HG03432 (cell line): ENCODE measurements at regions not wholly inside any gene's neighbourhood (a gene's known extent, or its start where the extent isn't known, plus 50 kb on each side); places are given as distances from the start of the nearest gene placed in this dataset.
A peak's percentile ranks its signal among the peaks of the same experiment; 100 is the strongest.

Experiments
- ATAC-seq: cut with Tn5 transposase; IDR thresholded peaks from one replicate; pipeline ENCODE4 v1.9.1; 2021; ENCODE audit warnings: mild to moderate bottlenecking, moderate library complexity; ENCODE audit not compliant: unreplicated experiment

DNA sequence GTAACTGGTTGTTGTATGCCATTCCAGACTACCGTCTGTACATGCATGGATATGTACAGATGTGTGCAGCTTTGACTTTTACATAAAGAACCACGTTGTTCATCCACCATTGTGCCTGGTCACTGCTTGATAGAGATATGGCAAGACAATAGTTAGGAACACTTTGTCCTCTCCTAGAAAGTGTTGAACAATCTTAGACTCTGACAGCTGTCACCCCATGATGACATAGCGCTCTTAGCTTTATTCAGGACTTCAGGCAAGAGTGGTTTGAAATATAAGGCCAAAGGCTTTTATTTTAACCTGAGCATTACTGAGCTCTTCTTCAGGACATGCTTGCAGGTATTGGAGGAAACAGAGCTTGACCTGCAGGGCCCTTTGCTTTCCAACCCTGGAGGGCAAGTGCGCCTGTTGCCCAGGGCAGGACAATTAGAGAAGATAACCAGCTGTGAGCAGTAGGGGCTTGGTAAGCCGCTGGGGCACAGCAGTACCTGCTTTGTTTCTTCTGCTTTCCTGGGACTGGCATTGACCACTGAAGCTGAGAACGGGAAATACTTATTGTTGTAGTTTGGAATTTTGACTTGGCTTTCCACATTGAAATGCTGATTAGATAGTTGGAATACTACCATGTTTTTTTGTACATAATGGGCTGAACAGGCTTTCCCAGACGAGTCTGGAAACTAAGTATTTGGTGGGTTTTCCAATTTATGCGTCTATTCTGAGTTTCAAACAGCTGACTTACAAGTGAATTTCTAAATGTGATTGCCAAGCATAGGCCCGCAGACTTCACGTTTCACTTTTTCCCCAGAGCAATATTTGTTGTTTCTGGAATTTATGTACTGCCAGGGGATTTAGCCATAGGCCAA, 51.1 kb downstream of the GARRE1 start:
- no peak for ATAC-seq

DNA sequence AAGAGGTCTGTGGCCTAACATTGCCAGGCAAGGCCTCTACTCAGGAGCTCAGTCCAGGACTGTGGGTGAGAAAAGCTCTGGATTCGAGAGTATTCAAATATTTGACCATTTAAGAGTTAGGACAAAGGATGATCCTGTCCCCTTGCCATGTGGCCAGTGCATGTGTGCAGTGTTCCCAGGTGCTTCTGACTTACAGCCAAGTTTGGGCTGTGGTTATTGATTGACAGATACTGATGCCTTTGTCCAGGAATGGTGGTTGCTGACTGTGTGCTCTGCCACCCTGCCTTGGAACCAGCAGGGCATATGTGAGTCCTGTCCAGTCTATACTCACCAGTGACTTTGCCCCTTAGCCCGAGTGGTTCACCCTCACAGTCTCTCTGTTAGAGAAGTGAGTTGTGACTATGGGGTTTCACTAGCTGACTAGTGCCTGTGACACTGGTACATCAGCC, 51.9 kb downstream of the GARRE1 start:
- ATAC-seq: no peak

DNA sequence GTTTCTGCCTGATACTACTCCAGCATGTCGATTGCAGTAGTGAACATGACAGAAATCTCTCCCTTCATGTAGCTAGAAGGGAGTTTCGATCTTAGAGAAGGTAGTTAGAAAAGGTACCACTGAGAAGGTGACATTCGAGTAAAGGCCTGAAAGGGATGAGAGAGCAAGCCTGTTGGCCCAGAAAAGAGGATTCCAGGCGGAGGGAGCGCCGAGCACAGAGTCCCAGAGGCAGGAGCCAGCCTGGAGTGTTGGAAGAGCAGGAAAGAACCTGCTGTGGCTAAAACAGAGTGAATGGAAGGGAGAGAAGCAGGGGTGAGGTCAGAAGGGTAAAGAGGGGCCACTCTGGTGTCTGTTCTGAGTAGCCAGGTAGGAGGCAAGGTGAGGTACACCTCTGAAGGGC, 52.5 kb downstream of the GARRE1 start:
- ATAC-seq: no peak

DNA sequence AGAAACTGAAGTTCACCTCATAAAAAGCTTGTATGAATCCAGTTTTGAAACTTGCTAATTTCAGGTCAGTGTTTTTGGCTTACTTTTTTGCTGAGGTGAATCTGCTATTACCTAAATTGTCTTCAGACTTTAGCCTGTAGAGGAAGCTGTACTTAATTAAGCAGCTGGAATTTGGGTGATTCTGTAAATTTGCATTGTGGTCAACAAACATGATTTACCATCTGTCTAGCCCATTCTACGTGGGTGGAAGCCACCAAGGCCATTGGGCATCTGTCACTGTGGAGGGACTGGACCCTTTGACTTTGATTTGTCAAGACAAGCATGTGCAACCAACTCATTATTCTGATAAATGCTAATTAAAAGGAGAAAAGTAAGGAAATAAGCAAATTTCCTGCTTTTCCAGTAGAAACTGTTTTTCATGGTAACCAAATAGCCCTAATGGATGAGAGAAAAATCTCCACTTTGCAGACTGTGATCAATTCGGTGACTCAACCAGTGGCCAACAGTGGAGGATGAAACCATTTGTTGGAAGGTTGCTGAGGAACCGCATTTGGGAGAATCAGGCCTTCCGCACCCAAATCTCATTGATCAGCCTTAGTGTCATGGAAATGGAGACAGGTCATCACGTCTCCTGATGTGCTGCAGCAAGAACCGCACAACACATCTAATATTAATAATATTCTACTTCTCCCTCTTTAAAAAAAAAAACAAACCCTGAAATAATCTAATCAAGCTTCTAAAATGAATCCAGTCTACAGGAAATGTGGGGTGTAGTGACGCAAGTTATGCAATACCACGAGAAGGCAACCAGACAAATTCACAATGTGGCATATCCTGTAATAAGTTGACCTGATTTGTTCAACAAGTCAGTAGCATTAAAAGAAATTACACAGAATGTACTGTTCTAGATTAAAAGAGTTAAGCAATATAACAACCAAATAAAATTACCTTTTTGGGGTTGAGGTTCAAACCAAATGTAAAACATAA, 54.3 kb downstream of the GARRE1 start:
- ATAC-seq: no peak

DNA sequence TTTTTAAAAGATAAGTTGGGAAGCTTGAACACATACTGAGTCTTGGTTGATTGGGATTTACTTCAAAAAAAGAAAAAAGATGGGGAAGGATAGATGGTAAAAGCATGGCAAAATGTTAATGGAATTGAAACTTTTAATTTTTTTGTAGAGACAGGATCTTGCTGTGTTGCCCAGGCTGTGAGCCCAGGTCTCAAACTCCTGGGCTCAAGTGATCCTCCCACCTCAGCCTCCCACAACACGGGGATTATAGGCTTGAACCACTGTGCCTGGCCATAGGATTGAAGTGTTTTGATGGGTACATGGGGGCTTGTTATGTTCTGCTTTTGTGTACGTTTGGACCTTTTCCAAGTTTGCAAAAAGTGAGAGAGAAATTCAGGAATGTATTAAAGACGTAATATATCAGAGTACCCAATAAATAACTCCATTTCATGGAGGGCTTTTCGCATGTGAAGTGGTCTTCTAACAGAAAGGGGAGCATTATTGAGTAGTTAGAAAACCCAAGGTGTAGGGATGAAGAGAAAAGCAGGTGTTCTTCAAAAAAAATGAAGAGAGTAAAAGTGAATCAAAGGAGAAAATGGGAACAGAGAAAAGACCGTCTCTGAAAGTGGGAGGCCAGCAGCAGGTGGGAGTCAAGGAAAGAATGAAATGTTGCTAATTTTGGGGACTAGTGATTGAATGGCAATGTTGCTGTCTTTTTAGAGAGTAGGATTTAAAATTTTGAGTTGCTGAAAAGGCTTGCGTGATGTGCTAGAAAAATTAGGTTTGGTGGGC, 55.2 kb downstream of the GARRE1 start:
- ATAC-seq: no peak

DNA sequence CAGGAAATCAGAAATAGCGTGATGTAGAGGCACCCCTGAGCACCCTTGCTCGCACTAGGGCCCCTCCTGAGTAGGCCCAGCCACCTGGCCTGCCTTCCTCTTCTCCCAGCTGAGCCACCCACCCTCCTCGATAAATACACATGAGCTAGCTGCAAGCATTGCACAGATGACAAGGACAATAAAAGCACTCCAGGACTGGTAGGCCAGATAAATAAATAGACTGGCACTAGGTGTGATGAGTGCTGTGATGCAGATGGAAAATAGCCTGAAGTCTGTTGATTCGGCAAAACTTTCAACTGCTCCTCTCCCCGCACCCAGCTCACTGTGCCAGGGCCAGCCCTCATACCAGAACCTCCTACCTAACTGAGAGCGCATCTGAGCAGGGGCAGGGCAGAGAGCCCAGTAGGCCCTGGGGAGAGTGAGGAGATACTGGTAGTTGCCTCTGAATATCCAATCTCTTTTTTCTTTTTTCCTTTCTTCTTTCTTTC, 54.5 kb upstream of the GPI start:
- no peak for ATAC-seq

DNA sequence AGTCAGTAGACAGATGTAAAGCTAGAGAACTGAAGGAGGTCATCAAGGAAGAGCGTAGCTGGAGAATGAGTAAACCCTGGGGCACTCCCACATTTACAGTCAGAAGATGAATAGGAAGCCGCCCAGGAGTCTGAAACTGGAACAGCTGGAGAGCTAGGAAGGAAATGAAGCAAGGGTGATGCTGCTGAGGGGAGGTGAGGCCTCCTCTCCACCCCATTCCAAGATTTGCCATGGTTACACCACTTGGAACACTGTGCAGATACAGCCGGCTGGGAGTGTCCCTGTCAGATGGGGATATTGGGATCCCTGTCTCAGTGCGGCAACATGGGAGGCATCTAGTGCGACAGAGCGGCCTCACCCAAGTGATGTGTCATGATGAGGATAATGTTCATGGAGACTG, 51.8 kb upstream of the GPI start:
- no peak for ATAC-seq

DNA sequence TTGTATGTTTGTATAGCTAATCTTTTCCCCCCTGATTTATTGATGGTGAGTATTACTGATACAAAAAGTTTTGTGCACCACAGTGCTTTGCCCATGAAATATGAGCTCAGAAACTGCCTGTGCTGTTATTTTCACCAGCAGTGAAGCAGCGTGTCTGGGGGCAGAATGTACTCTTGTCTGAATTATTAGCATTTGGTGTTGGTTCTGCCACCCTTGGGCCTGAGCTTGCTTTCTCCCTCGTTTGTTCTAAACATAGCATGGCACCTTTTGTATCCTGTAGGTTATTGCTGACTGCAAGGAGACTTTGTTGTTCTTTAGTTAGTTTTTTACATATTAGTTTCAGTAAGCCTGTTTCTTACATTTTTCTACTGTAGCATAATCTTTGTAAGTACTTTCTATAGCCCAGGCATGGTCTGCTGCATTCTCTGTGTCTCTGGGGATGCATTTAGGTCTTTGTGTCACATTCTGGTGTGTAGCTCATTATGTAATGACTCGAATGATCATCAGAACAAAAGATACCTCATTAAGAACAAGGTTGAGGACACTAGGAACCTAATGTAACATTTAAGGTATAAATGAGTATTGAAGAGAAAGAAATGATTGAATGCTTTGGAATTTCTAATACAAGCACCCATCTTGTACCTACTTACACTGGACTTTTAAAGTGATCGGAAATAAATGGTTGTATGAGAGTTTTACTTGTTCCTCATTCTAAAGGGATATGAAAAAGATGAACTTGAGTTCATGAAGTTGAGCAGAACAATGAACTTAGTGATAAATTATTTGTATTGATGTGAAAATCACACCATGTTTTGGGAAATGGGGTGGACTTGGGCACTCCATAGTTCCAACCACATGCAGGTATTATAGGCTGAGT, 50.3 kb upstream of the GPI start:
- ATAC-seq: peak; percentile 71
